ENCODE measurements at regions not wholly inside any gene's neighbourhood (a gene's known extent, or its start where the extent isn't known, plus 50 kb on each side); places are given as distances from the start of the nearest gene placed in this dataset.

DNA sequence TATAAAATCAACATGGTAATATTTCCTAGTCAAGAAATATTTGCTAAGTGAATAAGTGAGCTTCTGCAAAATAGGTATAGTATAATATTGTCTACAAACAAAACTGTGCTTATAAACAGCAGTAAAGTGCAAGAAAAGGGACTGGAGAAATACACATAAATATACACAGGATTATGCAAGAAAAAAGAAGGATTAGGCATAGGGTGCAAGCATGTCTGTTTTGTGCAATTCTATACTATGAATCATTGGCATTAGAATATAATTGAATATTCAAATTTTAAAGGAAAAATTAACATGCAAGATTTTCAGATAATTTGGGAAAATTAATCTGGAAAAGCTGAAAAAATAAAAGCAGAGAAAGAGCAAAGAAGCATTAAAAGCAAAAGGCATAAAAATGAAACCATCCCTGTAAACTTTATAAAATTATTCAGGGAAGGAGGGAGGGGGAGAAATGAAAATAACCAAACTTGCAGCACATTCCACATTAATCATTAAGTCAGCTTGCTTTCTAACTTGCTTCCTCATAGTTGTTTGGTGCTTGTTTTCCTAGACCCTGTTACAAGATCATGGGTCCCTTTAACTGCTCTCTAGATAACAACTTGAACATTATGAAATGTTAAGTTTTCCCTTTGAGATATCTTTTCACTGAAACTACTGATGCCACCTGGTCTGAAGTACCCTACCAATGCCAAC lies 147.4 kb upstream of the STAC start:
- in situ Hi-C loops (cut with HindIII; ENCODE audit: low sequenced_read_pairs) = no loop called here

DNA sequence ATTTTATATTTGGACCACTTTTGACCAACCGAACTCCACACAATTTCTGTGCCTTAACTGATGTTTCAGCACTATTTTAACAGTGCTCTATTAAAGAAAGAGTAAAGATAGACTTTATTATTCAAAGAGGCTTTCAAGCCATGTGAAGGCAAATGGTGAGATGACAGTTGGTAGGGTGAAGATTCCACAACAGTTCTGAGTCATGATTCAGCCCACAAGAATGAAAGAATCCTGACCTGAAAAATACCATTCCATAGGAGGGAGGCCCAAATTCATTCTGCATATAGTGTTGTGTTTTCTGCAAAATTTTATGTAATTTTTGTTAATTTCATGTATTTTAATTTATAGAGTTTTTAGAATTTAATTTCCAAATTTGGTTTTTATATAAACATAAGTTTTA lies 135.6 kb upstream of the STAC start:
- in situ Hi-C loops (cut with HindIII; ENCODE audit: low sequenced_read_pairs) = no loop called here

- in situ Hi-C loops (cut with HindIII; ENCODE audit: low sequenced_read_pairs) = no loop called here
These were observed 131.9 kb upstream of the STAC start for GRCh38 chr3:36248374-36248773.

DNA sequence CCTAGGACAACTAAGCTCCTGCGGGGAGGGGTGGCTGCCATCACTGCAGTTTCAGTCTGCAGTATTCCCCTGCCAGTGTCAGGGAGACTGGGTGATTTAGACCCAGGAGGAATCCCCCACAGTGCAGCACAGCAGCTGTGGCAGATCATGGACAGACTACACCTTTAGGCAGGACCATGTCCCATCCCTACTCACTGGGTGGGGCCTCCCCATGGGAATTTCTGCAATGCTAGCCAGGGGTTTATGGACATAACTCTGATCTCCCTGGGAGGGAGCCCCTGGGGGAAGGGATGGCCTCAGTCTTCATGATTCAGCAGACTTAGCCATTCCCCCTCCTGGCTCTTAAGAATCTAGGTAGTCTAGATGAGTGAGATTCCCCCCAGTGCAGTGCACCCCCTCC lies 130.1 kb upstream of the STAC start:
- in situ Hi-C loops (cut with HindIII; ENCODE audit: low sequenced_read_pairs) = no loop called here

DNA sequence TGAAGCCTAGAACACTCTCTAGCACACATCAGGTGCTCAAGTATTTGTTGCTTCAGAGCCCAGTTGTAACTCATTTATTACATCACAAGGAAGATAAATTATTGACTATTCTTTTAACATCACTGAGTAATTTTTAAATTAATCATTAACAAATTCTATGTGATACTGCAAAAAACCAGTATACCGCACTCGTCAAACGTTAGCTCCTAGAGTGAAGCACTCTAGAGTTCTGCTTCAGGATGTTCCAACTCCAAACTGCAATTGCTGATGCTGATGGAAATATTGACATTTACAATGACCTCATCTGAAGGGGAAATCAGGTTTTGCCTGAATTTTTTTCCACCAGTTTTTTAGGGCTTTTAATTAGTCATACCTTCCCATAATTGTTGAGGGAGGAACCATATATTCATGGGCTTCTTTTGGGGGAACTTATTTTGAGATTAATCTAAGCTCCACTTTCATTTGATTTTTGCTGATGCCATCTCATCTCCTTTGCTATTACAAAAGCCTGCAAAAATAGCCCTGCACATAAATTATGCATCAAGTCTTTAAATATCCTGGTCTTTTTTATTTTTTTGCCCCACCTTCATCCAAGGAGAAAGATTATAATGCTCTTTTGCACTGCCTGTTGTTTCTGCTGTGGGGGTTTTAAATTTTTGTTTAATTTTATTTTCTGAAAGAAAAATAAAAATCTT lies 123.0 kb upstream of the STAC start:
- in situ Hi-C loops (cut with HindIII; ENCODE audit: low sequenced_read_pairs) = no loop called here

GRCh38 chr3:36258421-36258820 lies 121.9 kb upstream of the STAC start:
- in situ Hi-C loops (cut with HindIII; ENCODE audit: low sequenced_read_pairs) = no loop called here

DNA sequence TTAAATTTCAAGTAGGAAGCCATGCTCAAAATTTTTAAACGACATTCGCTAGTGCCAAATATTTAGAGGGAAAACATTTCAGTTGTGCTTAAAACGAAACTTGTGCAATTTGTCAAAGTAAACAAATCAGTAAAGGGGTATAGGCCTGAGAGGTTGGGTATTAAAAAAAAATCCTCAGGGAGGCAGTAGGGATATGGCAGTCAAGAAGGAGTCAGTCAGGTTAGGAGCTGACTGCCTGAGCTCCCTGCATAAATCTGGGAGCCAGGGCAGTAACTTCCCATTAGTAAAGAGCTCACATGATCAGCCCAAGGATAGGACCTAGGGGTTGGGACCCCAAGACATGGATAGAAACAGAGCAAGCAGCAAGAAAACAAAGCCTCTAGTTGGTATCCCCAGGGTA lies 120.7 kb upstream of the STAC start:
- in situ Hi-C loops (cut with HindIII; ENCODE audit: low sequenced_read_pairs) = no loop called here

GRCh38 chr3:36269274-36269673 lies 111.0 kb upstream of the STAC start:
- in situ Hi-C loops (cut with HindIII; ENCODE audit: low sequenced_read_pairs) = no loop called here

- in situ Hi-C loops (cut with HindIII; ENCODE audit: low sequenced_read_pairs) = no loop called here
These were observed 97.5 kb upstream of the STAC start for GRCh38 chr3:36282766-36283165.

DNA sequence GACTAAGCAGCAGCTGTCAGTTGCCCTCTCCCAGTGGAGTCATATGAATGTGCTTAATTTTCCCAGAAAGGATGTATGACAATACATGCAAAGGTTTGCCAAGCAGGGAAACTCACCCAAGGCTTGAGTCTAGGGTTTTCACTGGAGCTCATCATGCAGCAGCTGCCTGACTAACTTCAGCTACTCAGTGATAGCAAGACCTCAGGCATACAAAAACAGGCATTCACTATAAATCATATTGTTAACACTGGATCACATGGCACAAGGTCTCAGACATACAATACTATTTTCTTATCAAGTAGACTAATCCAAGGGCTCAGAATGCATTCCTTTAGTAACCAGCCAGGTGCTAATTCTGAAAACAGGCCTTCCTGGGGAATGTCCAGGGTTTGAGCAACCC lies 85.0 kb upstream of the STAC start:
- in situ Hi-C loops (cut with HindIII; ENCODE audit: low sequenced_read_pairs) = no loop called here

- in situ Hi-C loops (cut with HindIII; ENCODE audit: low sequenced_read_pairs) = no loop called here
These were observed 83.1 kb upstream of the STAC start for GRCh38 chr3:36297195-36297594.

DNA sequence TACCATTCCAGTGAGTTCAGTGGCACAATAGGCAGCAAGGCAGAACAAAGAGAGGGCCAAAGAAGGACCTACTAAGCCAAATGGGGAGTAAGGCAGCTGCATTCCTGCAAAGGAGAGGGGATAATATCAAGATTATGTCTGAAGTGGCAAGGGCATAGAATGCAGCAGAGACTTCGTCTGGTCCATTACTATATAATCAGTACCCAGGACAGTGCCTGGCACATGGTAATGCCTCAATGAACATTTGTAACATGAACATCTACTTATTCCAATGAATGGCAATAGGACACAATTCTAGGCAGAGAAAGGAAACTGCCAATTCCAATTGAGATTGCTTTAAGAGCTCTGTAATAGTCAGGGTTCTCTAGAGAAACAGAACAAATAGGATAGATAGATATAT lies 82.1 kb upstream of the STAC start:
- in situ Hi-C loops (cut with HindIII; ENCODE audit: low sequenced_read_pairs) = no loop called here

DNA sequence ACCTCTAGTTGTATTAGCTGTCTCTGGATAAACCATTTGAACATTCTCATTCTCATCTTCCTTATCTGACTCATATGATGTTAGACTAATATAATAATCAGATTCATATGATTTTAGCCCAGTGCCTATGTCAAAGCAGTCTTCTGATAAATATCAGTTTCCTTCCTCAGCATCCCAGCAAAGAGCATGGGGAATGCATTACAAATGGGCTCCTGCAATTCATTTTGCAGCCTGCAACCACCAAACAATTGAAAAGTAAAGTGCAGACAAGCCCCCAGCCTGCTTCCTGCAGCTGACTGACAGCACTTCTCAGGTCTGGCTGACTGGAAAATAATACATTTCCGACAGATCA lies 78.2 kb upstream of the STAC start:
- in situ Hi-C loops (cut with HindIII; ENCODE audit: low sequenced_read_pairs) = no loop called here

GRCh38 chr3:36302626-36303025 lies 77.7 kb upstream of the STAC start:
- in situ Hi-C loops (cut with HindIII; ENCODE audit: low sequenced_read_pairs) = no loop called here

DNA sequence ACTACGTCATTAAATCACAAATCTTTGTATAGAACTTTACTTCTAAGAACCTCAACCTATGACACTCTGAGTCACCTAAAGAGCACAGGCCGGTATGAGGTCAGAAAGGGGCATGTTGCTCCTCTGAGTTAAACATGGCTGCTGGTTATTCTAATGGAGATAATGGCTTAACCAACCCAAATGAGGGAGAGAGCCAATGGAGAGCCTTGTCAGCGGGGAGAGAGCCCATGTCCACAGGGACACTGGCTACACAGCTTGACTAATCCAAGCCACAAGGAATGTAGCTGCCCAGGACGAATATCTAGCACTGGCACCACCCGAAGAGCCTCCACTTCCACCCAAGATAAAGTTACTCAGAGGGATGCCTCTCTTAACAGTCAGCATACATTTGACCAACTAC lies 77.0 kb upstream of the STAC start:
- in situ Hi-C loops (cut with HindIII; ENCODE audit: low sequenced_read_pairs) = no loop called here

DNA sequence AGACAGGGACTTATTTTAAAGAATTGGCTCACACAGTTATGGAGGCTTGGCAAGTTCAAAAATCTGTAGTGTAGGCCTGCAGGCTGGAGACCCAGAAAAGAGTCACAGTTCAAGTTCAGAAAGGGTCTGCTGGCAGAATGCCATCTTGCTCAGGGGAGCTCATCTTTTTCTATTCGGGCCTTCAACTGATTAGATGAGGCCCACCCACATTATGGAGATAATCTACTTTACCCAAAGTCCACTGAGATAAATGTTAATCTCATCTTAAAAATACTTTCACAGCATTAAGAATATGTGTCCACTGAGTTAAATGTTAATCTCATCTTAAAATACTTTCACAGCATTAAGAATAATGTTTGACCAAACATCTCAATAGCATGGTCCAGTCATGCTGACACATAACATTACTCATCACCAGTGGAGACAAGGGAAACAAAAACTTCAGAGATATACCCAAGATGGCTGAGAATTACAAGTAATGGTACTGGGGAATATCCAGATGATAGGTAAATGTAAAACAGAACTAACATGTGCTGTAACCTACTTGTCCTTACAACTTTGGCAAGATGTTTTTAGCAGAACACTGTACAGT lies 74.3 kb upstream of the STAC start:
- in situ Hi-C loops (cut with HindIII; ENCODE audit: low sequenced_read_pairs) = no loop called here

DNA sequence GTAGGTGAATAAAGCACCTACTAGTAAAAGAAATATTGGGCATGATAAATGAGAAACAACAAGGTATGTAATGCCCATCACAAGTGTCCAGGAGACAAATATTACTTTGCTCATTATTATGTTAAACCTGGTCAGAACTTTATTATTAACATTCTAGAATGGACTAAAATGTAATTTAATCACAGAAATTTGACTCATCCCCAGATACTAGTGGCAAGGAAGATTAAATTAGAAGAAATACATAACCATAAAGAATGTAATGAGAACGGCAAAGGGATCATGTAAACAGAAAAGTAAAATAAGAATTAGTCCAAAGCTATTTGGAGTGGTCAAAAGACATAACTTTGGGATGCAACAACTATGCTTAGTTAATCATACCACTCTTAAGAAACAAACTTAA lies 71.2 kb upstream of the STAC start:
- in situ Hi-C loops (cut with HindIII; ENCODE audit: low sequenced_read_pairs) = no loop called here

DNA sequence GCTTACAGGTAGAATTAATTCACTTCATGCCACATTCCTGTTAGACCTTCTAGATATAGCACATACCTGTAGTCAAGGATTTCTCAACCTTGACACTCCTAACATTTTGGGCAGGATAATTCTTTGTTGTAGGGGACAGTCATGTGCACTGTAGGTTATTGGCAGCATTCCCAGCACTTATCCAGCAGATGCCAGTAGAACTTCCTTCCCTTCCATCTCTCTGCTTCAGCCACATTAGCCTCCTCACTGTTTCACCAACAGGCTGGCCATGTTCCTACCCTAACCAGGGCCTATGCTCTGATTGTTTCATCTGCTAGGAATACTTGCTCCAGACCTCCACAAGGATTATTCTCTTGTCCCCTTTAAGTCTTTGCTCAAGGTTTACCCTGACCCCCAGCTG lies 68.0 kb upstream of the STAC start:
- in situ Hi-C loops (cut with HindIII; ENCODE audit: low sequenced_read_pairs) = no loop called here

DNA sequence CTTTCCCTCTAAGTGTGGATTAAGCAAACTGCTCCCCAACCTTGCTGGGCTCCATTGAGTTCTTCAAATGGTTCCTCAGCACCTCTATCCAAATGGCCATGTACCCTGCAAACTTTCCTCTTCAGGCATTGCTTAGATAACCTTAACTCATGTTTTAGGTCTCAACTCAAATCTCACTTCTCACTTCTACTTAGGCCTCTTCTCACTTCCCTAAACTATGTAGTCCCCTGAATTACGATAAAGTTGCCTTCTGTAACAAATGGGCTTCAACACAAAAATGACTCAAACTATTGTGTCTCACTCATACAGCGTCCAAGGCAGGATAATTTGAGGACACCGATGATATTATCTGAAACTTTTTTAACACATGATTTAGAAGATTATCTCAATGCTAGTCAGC lies 62.4 kb upstream of the STAC start:
- in situ Hi-C loops (cut with HindIII; ENCODE audit: low sequenced_read_pairs) = no loop called here

GRCh38 chr3:36318621-36319200 lies 61.6 kb upstream of the STAC start:
- in situ Hi-C loops (cut with HindIII; ENCODE audit: low sequenced_read_pairs) = no loop called here

- in situ Hi-C loops (cut with HindIII; ENCODE audit: low sequenced_read_pairs) = no loop called here
These were observed 60.6 kb upstream of the STAC start for GRCh38 chr3:36319680-36320079.
